IPS DF 4.7 (cell line): ENCODE measurements at regions not wholly inside any gene's neighbourhood (a gene's known extent, or its start where the extent isn't known, plus 50 kb on each side); places are given as distances from the start of the nearest gene placed in this dataset.
A peak's percentile ranks its signal among the peaks of the same experiment; 100 is the strongest.

Experiments
- DNase-seq: peaks from one replicate; pipeline ENCODE4 v3.0.0-alpha.2; 2013; ENCODE audit warnings: low spot score; ENCODE audit errors: extremely low read depth

DNA sequence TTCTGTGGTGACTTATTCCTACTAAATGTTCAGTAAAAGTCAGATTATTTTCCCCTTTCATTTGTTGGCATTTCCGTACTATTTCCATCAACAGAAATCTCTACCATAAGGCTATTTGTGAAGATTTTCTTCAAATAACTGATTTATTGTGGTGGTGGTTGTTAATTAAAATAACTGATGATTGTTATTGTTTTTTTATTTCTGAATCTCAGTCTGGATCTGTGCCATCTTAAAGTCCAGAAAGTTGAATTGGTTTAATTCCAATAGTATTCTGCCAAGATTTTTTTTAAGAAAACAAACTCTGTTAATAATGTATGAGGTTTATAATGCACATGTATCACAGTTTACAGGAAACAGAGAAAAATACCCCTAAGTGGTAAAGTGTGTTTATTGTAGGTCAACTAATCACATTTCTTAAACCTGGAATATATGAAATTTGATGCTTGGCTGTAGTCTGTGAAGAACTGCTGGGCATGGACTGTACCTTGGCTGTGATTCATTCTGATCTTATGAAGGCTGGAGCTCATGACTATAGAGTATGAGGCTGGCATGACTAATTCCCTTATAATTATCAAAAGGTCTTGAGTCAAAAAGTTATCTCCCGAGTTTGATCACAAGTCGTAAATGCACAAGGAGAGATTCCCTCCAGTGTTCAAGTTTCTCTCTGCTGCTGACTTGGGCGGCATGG lies 134.2 kb upstream of the RND3 start:
- DNase-seq: no peak

DNA sequence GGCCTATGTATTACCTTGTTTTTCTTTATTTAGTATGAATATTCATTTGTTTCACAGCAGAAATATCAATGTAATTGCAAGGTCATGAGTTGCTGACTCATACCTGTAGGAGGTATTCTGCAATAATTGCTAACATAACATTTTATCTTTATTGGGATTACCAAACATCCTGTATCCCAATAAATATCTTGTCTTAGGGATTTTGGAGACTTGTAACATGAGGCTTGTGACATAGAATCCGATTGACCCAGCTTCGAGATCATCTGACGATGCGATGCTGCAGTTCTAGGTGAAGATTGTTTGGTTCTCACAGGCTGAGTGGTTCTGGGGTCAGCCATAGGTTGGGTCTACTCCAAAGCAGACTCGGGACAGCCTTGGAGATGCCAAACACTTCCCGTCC lies 133.4 kb upstream of the RND3 start:
- no peak for DNase-seq

GRCh38 chr2:150620416-150620815 lies 132.9 kb upstream of the RND3 start:
- no peak for DNase-seq

DNA sequence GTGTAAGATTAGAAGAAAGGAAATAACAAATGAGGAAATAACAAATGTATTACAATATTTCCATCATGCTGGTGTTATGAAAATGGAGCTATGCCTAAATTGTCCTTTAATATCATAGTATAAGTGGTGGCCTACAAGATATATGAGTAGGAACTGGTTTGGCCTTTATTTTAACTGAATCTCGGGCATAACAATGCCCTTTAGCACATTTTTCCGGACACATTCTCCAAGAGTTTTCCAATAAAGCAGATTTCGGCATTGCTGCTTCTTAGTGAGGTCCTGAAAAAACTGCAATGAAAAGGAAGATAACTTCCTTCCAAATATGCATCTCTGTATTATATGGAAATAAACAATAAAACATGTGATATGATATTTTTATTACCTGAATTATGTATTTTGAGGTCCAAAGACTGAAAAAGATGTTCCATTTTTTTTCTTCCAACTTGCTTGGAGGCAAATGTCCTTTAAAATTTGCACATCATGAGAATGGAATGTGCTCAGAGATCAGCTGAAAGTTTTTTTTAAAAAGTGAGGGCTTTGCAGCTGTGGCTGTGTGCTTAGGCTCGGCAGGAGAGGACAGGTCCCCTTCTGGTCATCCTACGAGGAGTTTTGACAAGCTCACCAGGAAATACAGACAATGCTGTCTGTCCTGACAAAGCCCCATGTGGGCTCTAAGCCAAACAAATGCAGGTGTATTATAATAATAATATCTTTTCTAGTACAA lies 132.3 kb upstream of the RND3 start:
- no peak for DNase-seq

DNA sequence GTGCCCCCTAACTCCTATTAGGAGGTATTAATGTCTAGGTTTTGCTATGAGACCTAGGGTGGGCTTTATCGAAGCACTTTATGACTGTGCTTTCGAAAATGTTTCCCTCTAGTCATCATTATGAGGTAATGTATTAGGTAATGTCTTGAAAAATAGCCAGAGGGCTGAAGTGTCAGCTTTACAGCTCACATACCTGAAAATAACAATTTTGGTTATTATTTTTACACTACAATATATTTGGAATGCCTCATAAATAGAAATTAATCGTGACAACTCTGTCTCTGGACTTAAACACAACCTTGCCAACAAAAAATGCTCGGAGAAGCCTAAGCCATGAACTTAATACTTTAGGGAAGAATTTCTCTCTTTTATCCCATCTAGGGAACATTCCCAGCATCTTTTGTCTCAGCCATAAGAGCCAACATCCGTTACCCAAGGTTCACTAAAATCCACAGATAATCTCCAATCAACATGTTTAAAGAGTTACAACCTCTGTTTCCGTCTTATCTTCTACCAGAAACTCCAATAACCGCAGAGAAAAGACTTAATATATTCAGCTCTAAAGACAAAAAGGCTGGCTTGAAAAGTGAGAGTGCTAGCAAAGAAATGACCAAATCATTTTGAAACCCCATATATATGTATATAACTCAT lies 130.9 kb upstream of the RND3 start:
- no peak for DNase-seq

GRCh38 chr2:150617351-150617978 lies 130.0 kb upstream of the RND3 start:
- DNase-seq: no peak

GRCh38 chr2:150612957-150613710 lies 125.7 kb upstream of the RND3 start:
- no peak for DNase-seq

DNA sequence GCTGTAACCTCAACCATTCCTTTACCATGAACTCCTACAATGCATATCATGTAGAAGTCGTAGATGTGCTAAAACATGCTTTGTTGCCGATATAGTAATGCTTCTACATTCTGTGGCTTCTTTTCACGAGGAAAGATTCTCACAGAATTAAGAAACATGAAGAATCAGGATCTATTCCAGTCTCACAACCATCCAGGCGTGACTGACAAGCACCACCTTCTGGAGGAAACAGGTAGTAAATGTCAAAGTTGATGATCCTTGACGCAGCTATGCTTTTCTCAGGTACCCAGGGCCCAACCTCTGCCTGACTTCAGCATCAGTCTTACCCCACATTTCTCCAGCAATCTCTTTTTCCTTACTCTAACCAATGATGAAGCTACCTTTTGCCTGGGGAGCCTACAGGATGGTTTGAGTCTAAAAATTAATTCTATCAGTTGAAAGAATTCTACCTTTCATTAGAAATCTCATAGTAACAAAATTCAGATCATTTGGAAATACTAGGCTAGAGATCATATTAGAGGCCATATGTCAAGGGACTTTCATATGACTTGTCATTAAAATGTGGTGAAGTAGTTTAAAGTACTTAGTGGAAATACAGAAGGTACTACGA lies 123.3 kb upstream of the RND3 start:
- DNase-seq: peak; percentile 71

DNA sequence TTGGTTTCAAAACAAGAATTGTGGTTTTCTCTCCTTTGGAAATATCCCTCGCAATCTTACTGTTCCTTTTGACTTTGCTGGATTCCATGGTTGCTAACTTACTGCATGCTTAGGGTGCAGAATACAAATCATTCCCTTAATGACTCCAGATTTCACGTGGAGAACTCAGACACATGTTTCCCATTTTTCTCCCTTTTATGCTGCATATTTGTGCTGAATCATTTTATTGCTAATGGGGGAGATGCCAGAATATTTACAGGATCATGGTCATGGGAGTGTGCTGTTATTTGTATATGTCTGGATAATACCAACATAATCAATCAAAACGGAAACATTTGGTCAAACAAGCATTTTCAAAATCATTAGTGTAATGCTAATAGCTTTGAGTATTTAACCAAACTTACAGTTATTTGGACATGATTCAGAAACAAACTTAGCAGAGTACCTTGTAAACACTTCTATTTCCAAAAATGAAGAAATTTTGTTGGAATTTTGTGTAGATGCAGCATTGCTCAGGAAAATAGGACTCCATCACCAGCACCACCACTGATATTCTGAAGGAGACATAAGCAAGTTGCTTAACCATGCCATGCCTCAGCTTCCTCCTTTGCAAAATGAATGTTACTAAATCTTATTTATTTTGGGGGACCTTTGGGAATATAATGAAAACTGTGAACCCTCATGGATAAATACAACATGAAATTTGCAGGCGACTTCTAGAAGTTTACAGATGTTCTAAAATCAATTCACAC lies 122.5 kb upstream of the RND3 start:
- DNase-seq: no peak

DNA sequence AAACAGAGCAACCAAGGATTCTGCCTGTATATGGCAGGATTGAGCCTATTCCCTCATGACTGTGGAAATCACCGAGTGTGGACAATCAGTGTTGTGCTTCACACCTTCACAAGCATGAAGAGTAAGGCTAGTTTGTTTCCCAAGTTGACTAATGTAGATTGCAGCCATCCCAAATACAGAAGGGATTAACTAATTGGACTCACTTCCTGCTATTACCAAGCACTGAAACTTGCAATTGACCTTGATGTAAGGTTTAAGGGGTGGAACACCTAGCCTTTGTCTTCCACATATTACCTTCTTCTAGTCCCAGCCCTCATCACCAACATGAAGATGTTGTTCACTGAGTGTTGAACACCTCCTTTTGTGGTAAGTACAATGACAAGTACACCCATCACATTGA lies 120.9 kb upstream of the RND3 start:
- DNase-seq: no peak

GRCh38 chr2:150607390-150607811 lies 119.9 kb upstream of the RND3 start:
- DNase-seq: no peak

DNA sequence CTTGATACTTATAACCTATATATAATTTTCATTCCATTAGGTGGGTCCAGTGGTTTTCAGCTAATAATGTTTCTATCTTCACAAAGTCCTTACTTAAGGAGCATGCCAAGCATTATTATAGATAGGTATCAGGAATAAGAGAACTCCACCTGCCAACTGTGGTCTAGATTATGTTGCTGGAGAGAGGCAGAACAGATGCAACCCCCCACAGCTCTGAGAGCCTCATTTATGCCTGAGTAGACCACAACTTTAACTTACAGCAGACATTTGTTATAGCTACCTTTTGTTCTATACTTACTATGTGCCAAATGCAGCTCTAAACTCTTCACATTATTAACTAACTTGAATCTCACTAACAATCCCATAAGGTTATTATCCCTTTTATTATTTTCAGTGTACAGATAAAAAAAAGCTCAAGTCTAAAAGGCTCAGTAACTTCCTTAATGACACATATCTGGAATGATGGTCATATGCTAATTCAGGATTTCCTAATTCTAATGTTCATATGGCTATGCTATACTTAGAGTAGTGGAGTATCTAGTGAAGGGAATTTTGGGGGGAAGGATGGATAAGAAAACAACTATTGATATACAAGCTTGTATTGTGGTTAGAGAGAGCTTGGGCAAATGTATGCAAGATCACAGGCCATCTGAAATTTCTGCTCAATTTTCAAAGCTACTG lies 119.1 kb upstream of the RND3 start:
- no peak for DNase-seq

DNA sequence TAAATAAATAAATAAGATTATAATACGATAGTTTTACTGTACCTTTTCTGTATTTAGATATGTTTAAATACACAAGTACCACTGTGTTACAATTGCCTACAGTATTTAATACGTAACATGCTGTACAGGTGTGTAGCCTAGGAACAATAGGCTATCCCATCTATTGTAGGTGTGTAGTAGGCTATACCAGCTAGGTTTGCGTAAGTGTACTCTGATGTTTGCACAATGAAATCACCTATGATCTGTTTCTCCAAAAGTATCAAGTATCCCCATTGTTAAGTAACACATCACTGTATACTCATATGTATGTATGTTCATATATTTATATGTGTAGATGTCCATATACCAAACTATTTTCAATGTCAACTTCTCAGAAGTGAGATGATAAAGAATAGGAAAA lies 118.2 kb upstream of the RND3 start:
- DNase-seq: no peak

DNA sequence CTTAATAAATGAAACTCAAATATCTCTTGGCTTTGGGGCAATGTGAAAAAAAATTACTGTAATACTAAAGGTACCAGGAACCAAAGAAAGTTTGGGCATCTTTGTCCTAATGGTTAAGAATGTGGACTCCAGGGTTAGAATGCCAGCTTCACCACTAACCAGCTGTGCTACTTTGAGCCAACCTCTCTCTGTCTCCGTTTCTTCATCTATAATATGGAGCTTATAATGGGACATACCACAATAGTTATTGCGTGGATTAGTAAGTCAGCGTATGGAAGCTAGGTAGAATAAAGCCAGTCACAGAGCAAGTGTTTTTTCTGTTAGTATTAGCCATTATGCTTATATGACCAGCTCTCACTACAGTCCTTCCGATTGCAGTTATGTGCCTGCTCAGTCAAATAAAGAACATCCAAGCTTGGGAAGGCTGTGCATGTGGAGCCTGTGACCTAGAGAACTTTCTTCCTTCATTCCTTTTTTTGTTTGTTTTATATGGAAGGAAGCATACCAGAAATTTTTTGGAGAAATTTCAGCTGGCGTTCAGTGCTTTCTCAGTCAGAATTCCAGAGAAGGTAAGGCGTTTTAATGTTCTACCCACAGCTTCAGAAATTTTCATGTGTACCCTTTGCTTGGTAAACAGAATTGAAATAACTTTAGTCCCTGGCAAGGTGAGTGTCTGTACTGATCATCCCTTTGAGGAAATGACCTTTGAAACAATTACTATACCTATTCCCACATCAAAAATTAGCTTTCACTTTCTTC lies 114.0 kb upstream of the RND3 start:
- DNase-seq: no peak

- no peak for DNase-seq
Measured at GRCh38 chr2:150599889-150600288, 112.4 kb upstream of the RND3 start.

GRCh38 chr2:150598383-150598782 lies 110.9 kb upstream of the RND3 start:
- DNase-seq: no peak

DNA sequence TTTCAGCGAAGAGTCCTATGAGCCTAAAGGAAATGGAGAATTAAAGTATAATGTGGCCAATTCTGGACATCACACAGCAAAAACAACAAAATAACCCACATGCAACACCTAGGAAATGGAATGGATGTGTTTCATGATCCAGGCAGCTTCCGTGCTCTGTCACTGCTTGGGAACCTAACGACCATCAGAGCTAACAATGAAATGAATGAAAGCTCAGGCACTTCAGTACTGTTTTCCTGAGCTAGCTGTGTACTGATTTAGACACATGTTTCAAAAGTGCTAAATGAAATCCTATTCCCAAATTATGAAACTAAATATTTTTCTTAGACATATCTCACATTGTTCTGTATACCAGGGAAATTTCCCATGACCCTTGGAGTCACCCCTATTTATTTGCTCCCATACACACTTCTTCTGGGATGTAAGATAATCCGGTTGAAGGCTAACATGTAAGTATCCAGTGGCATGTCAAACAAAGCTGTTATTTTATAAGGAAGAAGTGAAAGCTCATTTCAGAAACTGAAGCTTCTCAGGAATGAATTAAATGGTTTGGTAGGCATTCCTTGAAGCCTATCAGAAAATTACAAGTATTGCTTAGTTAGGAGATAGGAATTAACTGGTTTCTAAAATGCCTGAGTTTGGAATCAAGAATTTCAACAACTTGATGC lies 108.5 kb upstream of the RND3 start:
- DNase-seq: no peak

GRCh38 chr2:150594299-150594698 lies 106.8 kb upstream of the RND3 start:
- DNase-seq: no peak
